ENCODE measurements at regions not wholly inside any gene's neighbourhood (a gene's known extent, or its start where the extent isn't known, plus 50 kb on each side); places are given as distances from the start of the nearest gene placed in this dataset.

- DNase-seq (ENCODE audit: low read depth, low spot score) = no peak
Measured at GRCh38 chr16:65688301-65688700, 566.4 kb upstream of the CDH11 start.

DNA sequence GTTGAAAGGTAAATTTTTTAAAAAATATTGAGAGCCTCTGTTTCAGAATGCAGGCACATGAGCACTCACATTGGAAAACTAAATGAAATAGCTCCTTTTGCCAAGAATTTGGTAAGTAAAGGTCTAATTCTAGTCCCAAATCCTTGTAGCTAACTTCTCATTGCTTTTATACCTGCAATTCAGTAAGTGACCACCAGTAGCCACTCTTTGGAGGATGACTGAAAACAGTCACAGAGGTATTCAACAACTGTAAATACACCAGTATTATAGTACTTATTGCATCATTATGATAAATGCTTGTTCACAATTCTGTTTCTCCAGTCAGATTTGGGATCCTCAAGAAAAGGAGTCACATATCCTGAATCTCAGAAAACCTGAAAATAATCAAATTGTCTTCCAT, 562.4 kb upstream of the CDH11 start:
- no peak for DNase-seq (ENCODE audit: low read depth, low spot score)

DNA sequence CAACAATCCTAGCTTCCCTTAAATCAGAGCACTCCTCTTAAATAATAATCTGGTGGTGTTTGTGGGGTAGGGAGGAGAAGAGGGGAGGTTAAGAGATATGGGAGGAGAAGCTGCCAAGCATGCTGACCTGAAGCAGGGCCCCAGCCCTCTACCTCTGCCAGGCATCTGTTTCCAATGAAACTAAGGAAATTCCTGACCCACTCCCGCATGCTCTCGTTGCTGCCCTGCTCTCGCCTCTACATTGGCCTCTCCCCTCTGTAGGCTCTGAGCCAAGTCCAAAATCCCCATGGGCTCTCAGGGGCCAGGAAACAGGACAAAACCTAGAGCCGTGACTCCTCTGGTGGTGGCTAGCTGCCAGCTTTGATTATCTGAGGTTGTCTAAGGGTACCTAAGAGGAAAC, 559.5 kb upstream of the CDH11 start:
- no peak for DNase-seq (ENCODE audit: low read depth, low spot score)

- DNase-seq (ENCODE audit: low read depth, low spot score) = no peak
Measured at GRCh38 chr16:65679785-65680184, 557.9 kb upstream of the CDH11 start.

DNA sequence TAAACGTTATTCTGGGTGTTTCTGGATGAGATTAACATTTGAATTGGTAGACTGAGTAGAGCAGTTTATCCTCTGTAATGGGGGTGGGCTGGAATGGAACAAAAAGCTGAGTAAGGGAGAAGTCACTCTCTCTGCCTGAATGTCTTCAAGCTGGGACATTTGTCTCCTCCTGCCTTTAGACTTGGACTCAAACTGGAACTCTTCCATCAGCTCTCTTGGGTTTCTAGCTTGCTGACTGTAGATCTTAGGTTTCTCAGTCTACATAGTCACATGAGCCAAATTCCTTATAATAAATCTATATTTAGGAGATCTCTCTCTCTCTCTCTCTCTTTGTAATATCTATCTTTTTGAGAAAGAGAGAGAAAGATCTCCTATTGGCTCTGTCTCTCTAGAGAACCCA, 553.3 kb upstream of the CDH11 start:
- no peak for DNase-seq (ENCODE audit: low read depth, low spot score)

DNA sequence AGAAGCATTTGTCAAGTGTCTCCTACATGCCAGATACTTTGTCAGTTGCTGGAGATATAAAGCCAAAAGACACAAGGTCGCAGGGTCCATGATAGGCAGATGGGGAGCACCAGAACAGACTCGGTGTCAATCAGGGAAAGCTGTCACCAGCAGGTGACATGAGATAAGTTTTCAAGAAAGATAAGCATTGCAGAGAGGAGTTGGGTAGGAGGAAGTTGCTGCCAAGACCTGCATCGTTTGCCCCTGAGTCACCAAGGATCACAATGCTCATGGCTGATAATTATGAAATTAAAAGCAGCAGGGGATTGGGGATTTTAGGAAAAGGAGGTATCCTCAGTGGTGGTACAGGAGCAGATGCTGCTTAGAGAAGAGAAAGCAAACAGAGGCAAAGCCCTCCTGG, 551.1 kb upstream of the CDH11 start:
- DNase-seq (ENCODE audit: low read depth, low spot score) = no peak

GRCh38 chr16:65671071-65671470, 549.2 kb upstream of the CDH11 start:
- no peak for DNase-seq (ENCODE audit: low read depth, low spot score)

GRCh38 chr16:65668064-65668595, 546.3 kb upstream of the CDH11 start:
- no peak for DNase-seq (ENCODE audit: low read depth, low spot score)

DNA sequence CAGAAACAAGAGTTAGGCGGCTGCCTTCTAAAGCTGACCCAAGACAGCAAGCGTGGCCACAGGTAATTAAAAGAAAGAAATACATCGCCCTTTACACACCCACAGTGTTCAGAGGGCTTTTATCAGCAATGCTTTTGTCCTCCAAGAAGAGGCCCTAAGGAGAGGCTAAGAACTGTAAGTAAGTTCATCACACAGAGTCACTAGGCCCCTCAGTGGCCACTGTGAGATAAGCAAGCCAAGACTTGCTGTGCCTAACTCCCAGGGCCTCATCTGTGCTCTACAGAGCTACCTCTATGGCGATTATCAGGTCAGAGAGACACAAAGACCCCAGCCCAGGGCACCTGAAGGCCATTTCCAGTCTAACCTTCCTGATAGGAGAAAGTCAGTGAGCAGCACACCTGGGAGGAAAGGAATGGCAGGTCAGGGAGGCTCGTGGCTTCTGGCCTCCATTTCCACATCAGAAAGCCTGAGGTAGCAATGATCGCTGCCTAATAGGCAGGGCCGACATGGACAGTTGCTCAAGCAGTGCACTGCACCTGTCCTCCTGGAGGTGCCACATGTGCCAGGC, 545.2 kb upstream of the CDH11 start:
- DNase-seq (ENCODE audit: low read depth, low spot score) = peak; percentile 64

- peak; percentile 19 for DNase-seq (ENCODE audit: low read depth, low spot score)
Measured at GRCh38 chr16:65666132-65666941, 544.5 kb upstream of the CDH11 start.

DNA sequence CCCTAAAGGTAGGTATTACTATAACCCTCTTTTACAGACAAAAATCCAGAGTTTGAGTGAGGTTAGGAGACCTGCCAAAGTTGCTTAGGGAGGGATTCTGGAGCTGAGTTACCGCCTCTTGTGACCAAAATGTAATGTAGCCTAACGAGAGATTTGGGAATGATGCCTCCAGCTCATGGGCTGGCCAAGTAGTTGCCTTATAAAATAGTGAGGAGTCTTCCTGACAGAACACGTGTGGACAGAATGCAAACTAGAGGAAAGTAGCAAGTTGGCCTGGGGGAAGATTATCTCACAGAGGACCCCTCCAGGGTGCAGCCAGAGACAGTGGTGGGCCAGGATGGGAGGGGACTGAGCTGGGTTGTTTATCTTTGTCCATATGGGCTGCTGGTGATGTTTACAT, 543.7 kb upstream of the CDH11 start:
- DNase-seq (ENCODE audit: low read depth, low spot score) = peak; percentile 19

DNA sequence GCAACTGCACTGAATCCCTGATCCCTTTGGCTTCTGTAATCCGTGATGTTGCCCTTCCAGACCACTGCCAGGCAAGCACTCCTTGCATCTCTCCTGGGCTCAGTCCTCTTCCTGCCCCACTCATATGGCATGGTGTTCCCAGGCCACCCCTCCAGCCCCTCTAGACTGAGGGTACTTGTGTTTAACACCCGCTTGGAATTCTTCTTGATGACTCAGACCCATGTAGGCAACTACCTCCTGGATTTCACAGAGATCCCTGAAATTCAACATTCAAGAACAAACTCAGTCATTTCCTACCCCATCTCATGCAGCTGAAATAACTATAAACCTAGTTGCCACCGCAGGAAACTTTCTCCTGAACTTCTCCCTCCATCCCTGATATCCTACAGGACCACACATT, 541.9 kb upstream of the CDH11 start:
- no peak for DNase-seq (ENCODE audit: low read depth, low spot score)

DNA sequence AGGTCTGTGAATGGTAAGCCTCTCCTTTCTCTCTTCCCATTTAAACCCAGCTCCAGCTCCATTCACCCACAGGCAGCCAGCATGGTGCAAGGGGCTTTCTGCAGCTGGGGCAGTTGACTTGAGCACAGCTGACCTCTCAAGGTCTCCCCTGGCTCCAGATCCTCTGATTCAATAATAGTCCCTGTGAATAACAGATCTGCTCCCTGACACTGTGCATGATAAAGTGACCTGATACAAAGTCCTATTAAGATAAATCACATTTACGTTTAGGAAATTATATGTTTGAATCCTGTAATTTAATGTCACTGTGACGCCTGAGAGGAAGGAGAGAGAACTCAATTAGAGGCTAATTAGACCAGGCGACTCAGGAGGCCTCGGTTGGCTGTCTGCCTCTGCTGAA, 540.4 kb upstream of the CDH11 start:
- no peak for DNase-seq (ENCODE audit: low read depth, low spot score)

GRCh38 chr16:65661558-65661957, 539.7 kb upstream of the CDH11 start:
- DNase-seq (ENCODE audit: low read depth, low spot score) = no peak

GRCh38 chr16:65660390-65660789, 538.5 kb upstream of the CDH11 start:
- no peak for DNase-seq (ENCODE audit: low read depth, low spot score)

DNA sequence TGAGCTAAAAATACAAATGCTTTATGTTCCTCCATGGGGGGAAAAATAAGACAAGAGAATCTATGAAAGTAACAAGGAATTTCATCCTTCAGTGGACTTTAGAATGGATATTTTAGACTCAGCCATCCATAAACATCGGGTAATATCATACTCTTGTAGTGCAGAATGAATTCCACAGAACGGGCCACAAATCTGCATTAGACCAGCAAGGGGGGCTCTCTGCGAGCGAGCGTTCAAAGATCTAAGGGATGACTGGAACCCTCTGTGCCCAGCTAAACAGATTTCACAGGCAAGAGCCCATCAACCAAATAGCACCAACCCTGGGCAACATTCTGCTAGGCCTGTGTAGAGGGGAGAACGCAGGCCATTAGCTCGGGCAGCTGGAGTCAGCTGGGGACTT, 537.9 kb upstream of the CDH11 start:
- no peak for DNase-seq (ENCODE audit: low read depth, low spot score)

- no peak for DNase-seq (ENCODE audit: low read depth, low spot score)
Measured at GRCh38 chr16:65658787-65659220, 536.9 kb upstream of the CDH11 start.

GRCh38 chr16:65658349-65658748, 536.5 kb upstream of the CDH11 start:
- DNase-seq (ENCODE audit: low read depth, low spot score) = peak; percentile 89

GRCh38 chr16:65657556-65657955, 535.7 kb upstream of the CDH11 start:
- no peak for DNase-seq (ENCODE audit: low read depth, low spot score)

DNA sequence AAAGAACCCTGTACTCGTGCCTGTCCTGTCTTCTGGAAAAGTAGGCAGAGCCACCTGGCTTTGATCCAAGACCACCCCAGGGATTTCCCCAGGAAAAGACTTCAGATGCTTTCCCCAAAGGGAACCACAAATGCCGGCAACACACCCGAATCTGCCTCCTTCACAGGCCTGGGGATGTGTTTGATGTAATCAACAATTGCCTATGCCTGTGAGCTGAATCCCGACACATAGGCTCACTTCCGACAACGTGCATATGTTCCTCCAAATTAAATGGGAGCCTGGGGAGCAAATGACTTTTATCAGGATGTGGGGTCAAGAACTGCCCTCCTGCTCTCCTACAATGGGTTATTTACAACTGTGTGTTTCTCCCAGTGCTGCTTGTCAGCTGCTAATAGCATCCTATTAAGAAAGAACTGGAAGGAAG, 535.2 kb upstream of the CDH11 start:
- peak; percentile 14 for DNase-seq (ENCODE audit: low read depth, low spot score)

DNA sequence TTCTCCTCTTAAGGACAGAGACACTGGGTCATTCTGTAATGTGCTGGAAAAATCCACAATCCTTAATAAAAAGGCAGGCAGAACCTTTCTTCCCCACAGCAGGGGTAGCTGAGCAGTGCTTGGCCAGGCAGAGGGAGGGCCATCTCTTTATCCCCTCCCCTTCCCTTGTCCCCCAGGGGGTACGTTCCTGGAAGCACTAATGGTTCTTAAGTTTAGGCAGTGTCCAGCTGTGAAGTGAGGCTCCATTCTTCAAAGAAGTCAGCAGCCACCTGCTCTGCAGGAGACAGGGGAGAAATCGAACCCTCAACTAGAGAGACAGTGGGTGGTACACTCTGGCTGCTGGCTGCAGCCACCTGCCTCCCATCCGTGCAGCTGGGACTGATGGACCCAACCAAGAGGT, 533.9 kb upstream of the CDH11 start:
- peak; percentile 54 for DNase-seq (ENCODE audit: low read depth, low spot score)

- DNase-seq (ENCODE audit: low read depth, low spot score) = no peak
Measured at GRCh38 chr16:65648101-65648500, 526.2 kb upstream of the CDH11 start.

DNA sequence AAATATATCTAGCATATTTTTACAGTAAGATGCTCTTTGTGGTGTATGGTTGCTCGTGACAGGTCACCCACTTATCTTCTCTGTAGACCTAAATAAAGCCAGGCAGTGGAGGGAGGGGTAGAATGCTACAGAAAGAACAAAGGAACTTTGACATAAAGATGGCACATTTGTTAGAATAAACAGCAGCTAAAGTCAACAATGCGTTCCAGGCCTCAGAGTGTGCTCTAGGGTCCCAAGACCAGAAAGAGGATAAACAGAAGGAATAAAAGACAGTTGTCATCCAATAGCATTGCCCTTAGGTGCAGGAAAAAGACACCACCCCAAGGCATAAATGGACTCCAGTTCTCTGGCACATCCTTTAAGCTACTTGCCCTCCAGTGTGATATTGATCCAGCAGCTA, 523.0 kb upstream of the CDH11 start:
- DNase-seq (ENCODE audit: low read depth, low spot score) = peak; percentile 5

Measured in ELF-1 (cell line).